SU-DHL-6 (cell line): ENCODE measurements at regions not wholly inside any gene's neighbourhood (a gene's known extent, or its start where the extent isn't known, plus 50 kb on each side); places are given as distances from the start of the nearest gene placed in this dataset.

ENCODE experiments used
- H2AFZ ChIP-seq: fragments of 200-600 bp; sonication (generic); 2 replicates; pipeline ENCODE4 v1.6.1; 2014; ENCODE audit warnings: low read depth, mild to moderate bottlenecking, moderate library complexity, mixed read lengths, antibody characterized with exemption, low read length; ENCODE audit not compliant: severe bottlenecking
- H3F3A ChIP-seq: fragments of 200-600 bp; shearing (Covaris generic); 2 replicates; pipeline ENCODE4 v1.6.0; 2016; ENCODE audit warnings: antibody characterized with exemption, mild to moderate bottlenecking; ENCODE audit not compliant: insufficient read depth
- H3K27ac ChIP-seq: fragments of 200-600 bp; sonication (generic); 2 replicates; pipeline ENCODE4 v1.5.1; 2016; ENCODE audit warnings: low read depth, mild to moderate bottlenecking, low read length, moderate library complexity, mixed read lengths
- H3K27me3 ChIP-seq: fragments of 200-600 bp; sonication (generic), shearing (Covaris generic); 2 replicates; pipeline ENCODE4 v1.6.0; 2014; ENCODE audit warnings: mild to moderate bottlenecking, low read length
- H3K36me3 ChIP-seq: fragments of 200-600 bp; sonication (generic); 2 replicates; pipeline ENCODE4 v1.6.1; 2014; ENCODE audit warnings: mild to moderate bottlenecking, low read length, mixed read lengths
- H3K4me2 ChIP-seq: fragments of 300-600, 200-600 bp; shearing (Covaris generic), sonication (generic); 2 replicates; pipeline ENCODE4 v1.6.0; 2014; ENCODE audit warnings: low read length, low read depth, mild to moderate bottlenecking; ENCODE audit not compliant: poor library complexity, severe bottlenecking
- H3K4me3 ChIP-seq: fragments of 200-600 bp; sonication (generic); 2 replicates; pipeline ENCODE4 v1.5.1; 2014; ENCODE audit warnings: antibody characterized with exemption, low read length, mild to moderate bottlenecking, mixed read lengths; ENCODE audit not compliant: insufficient read depth, poor library complexity, severe bottlenecking
- H3K79me2 ChIP-seq: fragments of 200-600 bp; sonication (generic); 2 replicates; pipeline ENCODE4 v1.6.1; 2014; ENCODE audit warnings: mild to moderate bottlenecking, low read length, moderate library complexity; ENCODE audit not compliant: insufficient read depth
- H3K9ac ChIP-seq: fragments of 200-600 bp; sonication (generic); 2 replicates; pipeline ENCODE4 v1.7.0; 2014; ENCODE audit warnings: mild to moderate bottlenecking, low read length
- H3K9me2 ChIP-seq: fragments of 200-600 bp; sonication (generic); replicated peaks from 2 replicates; pipeline ENCODE4 v1.6.1; 2014; ENCODE audit warnings: low read length; ENCODE audit not compliant: insufficient read depth
- H3K9me3 ChIP-seq: fragments of 200-600 bp; sonication (generic); 2 replicates; pipeline ENCODE4 v1.6.1; 2014; ENCODE audit warnings: low read length, mixed read lengths; ENCODE audit not compliant: insufficient read depth
- H4K20me1 ChIP-seq: fragments of 200-600 bp; sonication (generic); 2 replicates; pipeline ENCODE4 v1.6.1; 2014; ENCODE audit warnings: low read depth, mild to moderate bottlenecking, antibody characterized with exemption, low read length, moderate library complexity, mixed read lengths
- CTCF ChIP-seq: fragments of 200-600 bp; sonication (generic); IDR thresholded peaks from one replicate; pipeline ENCODE4 v1.5.1; 2017; ENCODE audit warnings: antibody characterized with exemption, mild to moderate bottlenecking, low read length, moderate library complexity; ENCODE audit not compliant: insufficient read depth, poor library complexity, severe bottlenecking
- EZH2phosphoT487 ChIP-seq: fragments of 200-600 bp; sonication (generic), shearing (Covaris generic); conservative IDR thresholded peaks from 2 replicates; pipeline ENCODE4 v1.6.1; 2018; ENCODE audit warnings: mild to moderate bottlenecking, antibody characterized with exemption, low read length, moderate library complexity, mixed read lengths

- H3F3A ChIP-seq = no peaks in the 10 kb centered on the region
- TF ChIP-seq CTCF (no peak), EZH2phosphoT487 (no peak)
- H3K4me3 ChIP-seq = no peak overlapping the region
- H3K27ac ChIP-seq = no peak overlapping the region
- no peaks in the 10 kb centered on the region for H3K79me2 ChIP-seq
- H3K36me3 ChIP-seq = no peaks in the 10 kb centered on the region
- no peaks in the 10 kb centered on the region for H3K9me2 ChIP-seq
- H2AFZ ChIP-seq = no peak overlapping the region
- no peak overlapping the region for H3K9ac ChIP-seq
- no peaks in the 10 kb centered on the region for H4K20me1 ChIP-seq
- H3K27me3 ChIP-seq = no peaks in the 10 kb centered on the region
- H3K4me2 ChIP-seq = no peak overlapping the region
- no peaks in the 10 kb centered on the region for H3K9me3 ChIP-seq
Measured at GRCh38 chr3:194245975-194246561, 105.1 kb downstream of the CPN2 start.

GRCh38 chr3:194246709-194247349 is 104.3 kb downstream of the CPN2 start:
- Histone ChIP-seq H3F3A (no peaks in the 10 kb centered on the region), H2AFZ (no peak overlapping the region), H3K9me2 (no peaks in the 10 kb centered on the region), H3K27me3 (no peaks in the 10 kb centered on the region), H3K4me2 (no peak overlapping the region), H4K20me1 (no peaks in the 10 kb centered on the region), H3K4me3 (no peak overlapping the region), H3K27ac (no peak overlapping the region), H3K9ac (no peak overlapping the region), H3K79me2 (no peaks in the 10 kb centered on the region), H3K36me3 (no peaks in the 10 kb centered on the region), H3K9me3 (no peaks in the 10 kb centered on the region)
- TF ChIP-seq EZH2phosphoT487 (no peak), CTCF (no peak)

- Histone ChIP-seq H3K27me3 (no peaks in the 10 kb centered on the region), H3K9me2 (no peaks in the 10 kb centered on the region), H3F3A (no peaks in the 10 kb centered on the region), H3K4me3 (no peak overlapping the region), H4K20me1 (no peaks in the 10 kb centered on the region), H3K4me2 (no peak overlapping the region), H3K9me3 (no peaks in the 10 kb centered on the region), H3K27ac (no peak overlapping the region), H3K36me3 (no peaks in the 10 kb centered on the region), H3K79me2 (no peaks in the 10 kb centered on the region), H3K9ac (no peak overlapping the region), H2AFZ (no peak overlapping the region)
- TF ChIP-seq CTCF = no peak
- no peak for TF ChIP-seq EZH2phosphoT487
Measured at GRCh38 chr3:194247350-194247740, 103.8 kb downstream of the CPN2 start.
